H1 (cell line): ENCODE measurements at regions not wholly inside any gene's neighbourhood (a gene's known extent, or its start where the extent isn't known, plus 50 kb on each side); places are given as distances from the start of the nearest gene placed in this dataset.

Experiments
- CTCF ChIA-PET: fragments of 300-600 bp; sonication (Branson Sonifier 250); formaldehyde crosslinking; loops from one replicate; lab custom pipeline; 2021; ENCODE audit not compliant: partially characterized antibody; lab: Charles Lee
- POLR2A ChIA-PET: fragments of 300-600 bp; sonication (Branson Sonifier 250); formaldehyde crosslinking; loops from one replicate; lab custom pipeline; 2021; ENCODE audit warnings: inconsistent platforms; ENCODE audit not compliant: partially characterized antibody; lab: Charles Lee
- DNase-seq, 2 experiments: peaks; one replicate each; pipeline versions ENCODE4 v3.0.0 to v3.0.0-alpha.2; 2010 to 2022; ENCODE audit warnings: low spot score in 2 of 2, low read depth in 1 of 2, mixed read lengths in 1 of 2
- FAIRE-seq: peaks from 2 replicates; lab custom pipeline; 2011; peaks lifted over from hg19 to GRCh38; lab: Jason Lieb, UNC
- H2AFZ ChIP-seq: 2 replicates; pipeline ENCODE4 v1.8.1; 2012; ENCODE audit warnings: low read length, inconsistent platforms
- H2AK5ac ChIP-seq: 2 replicates; pipeline ENCODE4 v1.6.1; 2013; ENCODE audit warnings: low read depth, low read length
- H2BK120ac ChIP-seq: replicated peaks from 2 replicates; pipeline ENCODE3; 2013; ENCODE audit warnings: low read depth, low read length, inconsistent platforms
- H2BK12ac ChIP-seq: 2 replicates; pipeline ENCODE4 v1.6.1; 2013; ENCODE audit warnings: low read depth, low read length
- H2BK15ac ChIP-seq: 2 replicates; pipeline ENCODE4 v1.6.1; 2013; ENCODE audit warnings: low read length
- H2BK20ac ChIP-seq: 2 replicates; pipeline ENCODE4 v1.6.1; 2013; ENCODE audit warnings: low read length
- H2BK5ac ChIP-seq: 2 replicates; pipeline ENCODE4 v1.6.1; 2013; ENCODE audit warnings: low read depth, low read length
- H3K14ac ChIP-seq: 2 replicates; pipeline ENCODE4 v1.6.1; 2013; ENCODE audit warnings: inconsistent platforms; ENCODE audit not compliant: insufficient read length
- H3K18ac ChIP-seq: 2 replicates; pipeline ENCODE4 v1.6.1; 2013; ENCODE audit warnings: low read length; ENCODE audit errors: extremely low read depth
- H3K23ac ChIP-seq: 2 replicates; pipeline ENCODE4 v1.6.1; 2013; ENCODE audit warnings: inconsistent platforms; ENCODE audit not compliant: insufficient read length
- H3K23me2 ChIP-seq: 2 replicates; pipeline ENCODE4 v1.6.1; 2013; ENCODE audit warnings: low read depth, low read length
- H3K27ac ChIP-seq: 2 replicates; pipeline ENCODE4 v1.6.1; 2011; ENCODE audit warnings: low read depth, low read length, inconsistent platforms
- H3K27me3 ChIP-seq, 4 experiments: replicated peaks in 1 of 4; 1 replicate in 1 of 4; 2 replicates in 3 of 4; pipeline versions ENCODE4 v1.6.1 to v1.8.1; 2011 to 2013; ENCODE audit warnings: low read length in 3 of 4, mild to moderate bottlenecking in 3 of 4, inconsistent platforms in 2 of 4, mixed read lengths in 2 of 4, moderate library complexity in 1 of 4; ENCODE audit not compliant: control insufficient read depth in 3 of 4, insufficient read depth in 3 of 4; ENCODE audit errors: extremely low read depth in 1 of 4
- H3K36me3 ChIP-seq, 4 experiments: 2 replicates each; pipeline versions ENCODE4 v1.6.1 to v1.8.1; 2011 to 2013; ENCODE audit warnings: mild to moderate bottlenecking in 4 of 4, low read length in 3 of 4, moderate library complexity in 2 of 4, control low read depth in 1 of 4, inconsistent platforms in 1 of 4; ENCODE audit not compliant: insufficient read depth in 4 of 4, control insufficient read depth in 2 of 4
- H3K4ac ChIP-seq: replicated peaks from 2 replicates; pipeline ENCODE3; 2013; ENCODE audit warnings: low read length, low read depth, mixed read lengths, inconsistent platforms; ENCODE audit not compliant: insufficient read length
- H3K4me1 ChIP-seq, 4 experiments: replicated peaks in 1 of 4; 1 replicate in 1 of 4; 2 replicates in 3 of 4; pipeline versions ENCODE4 v1.6.1 to v1.8.1; 2011 to 2013; ENCODE audit warnings: low read length in 3 of 4, inconsistent platforms in 2 of 4, mixed read lengths in 1 of 4; ENCODE audit not compliant: insufficient read depth in 4 of 4, control insufficient read depth in 3 of 4
- H3K4me2 ChIP-seq, 2 experiments: 2 replicates each; pipeline versions ENCODE4 v1.6.1 to v1.8.1; 2011 to 2013; ENCODE audit warnings: low read depth in 2 of 2, low read length in 2 of 2, control low read depth in 1 of 2, inconsistent platforms in 1 of 2, mild to moderate bottlenecking in 1 of 2; ENCODE audit not compliant: insufficient read depth in 1 of 2
- H3K4me3 ChIP-seq, 4 experiments: fragments of 200-600, 300-600 bp in 1 of 4; sonication (generic), shearing (Covaris generic), sonication (Bioruptor Twin) in 1 of 4; 2 replicates each; pipeline versions ENCODE4 v1.5.1 to v1.8.1; 2011 to 2016; ENCODE audit warnings: low read length in 4 of 4, low read depth in 3 of 4, control low read depth in 2 of 4, inconsistent platforms in 2 of 4, mild to moderate bottlenecking in 2 of 4, mixed read lengths in 1 of 4, moderate library complexity in 1 of 4; ENCODE audit not compliant: insufficient read depth in 2 of 4; ENCODE audit errors: extremely low read depth in 1 of 4
- H3K56ac ChIP-seq: replicated peaks from 2 replicates; pipeline ENCODE3; 2013; ENCODE audit warnings: low read depth, mild to moderate bottlenecking, mixed read lengths, low read length, inconsistent platforms; ENCODE audit not compliant: insufficient read length
- H3K79me1 ChIP-seq: 2 replicates; pipeline ENCODE4 v1.6.1; 2013; ENCODE audit warnings: low read depth, low read length, control low read depth
- H3K79me2 ChIP-seq, 2 experiments: 2 replicates each; pipeline versions ENCODE4 v1.6.1 to v1.8.1; 2012 to 2013; ENCODE audit warnings: low read length in 2 of 2, mild to moderate bottlenecking in 2 of 2, inconsistent platforms in 1 of 2; ENCODE audit not compliant: insufficient read depth in 2 of 2, control insufficient read depth in 1 of 2
- H3K9ac ChIP-seq, 4 experiments: replicated peaks in 1 of 4; 1 replicate in 1 of 4; 2 replicates in 3 of 4; pipeline versions ENCODE4 v1.6.1 to v1.8.1; 2011 to 2013; ENCODE audit warnings: low read depth in 3 of 4, low read length in 3 of 4, control low read depth in 2 of 4, mild to moderate bottlenecking in 2 of 4, moderate library complexity in 2 of 4, inconsistent platforms in 1 of 4; ENCODE audit errors: extremely low read depth in 1 of 4
- H3K9me3 ChIP-seq, 2 experiments: 2 replicates each; pipeline versions ENCODE4 v1.6.1 to v1.8.1; 2012 to 2013; ENCODE audit warnings: mild to moderate bottlenecking in 2 of 2, moderate library complexity in 2 of 2, control low read depth in 1 of 2, inconsistent platforms in 1 of 2, low read depth in 1 of 2, low read length in 1 of 2, mixed read lengths in 1 of 2; ENCODE audit not compliant: insufficient read depth in 2 of 2
- H4K20me1 ChIP-seq, 2 experiments: replicated peaks in 1 of 2; 2 replicates each; pipeline versions ENCODE3 to v1.8.1; 2011 to 2013; ENCODE audit warnings: inconsistent platforms in 2 of 2, low read length in 2 of 2, mild to moderate bottlenecking in 1 of 2; ENCODE audit not compliant: insufficient read depth in 2 of 2, control insufficient read depth in 1 of 2
- H4K5ac ChIP-seq: 2 replicates; pipeline ENCODE4 v1.6.1; 2013; ENCODE audit warnings: low read length, low read depth, mixed read lengths, inconsistent platforms; ENCODE audit not compliant: insufficient read length
- H4K8ac ChIP-seq: 2 replicates; pipeline ENCODE4 v1.8.0; 2013; ENCODE audit warnings: mild to moderate bottlenecking, moderate library complexity, low read length, inconsistent platforms; ENCODE audit not compliant: insufficient read depth; ENCODE audit errors: extremely low read depth
- H4K91ac ChIP-seq: replicated peaks from 2 replicates; pipeline ENCODE3; 2013; ENCODE audit warnings: low read length, mixed read lengths, inconsistent platforms; ENCODE audit not compliant: insufficient read length
- BRCA1 ChIP-seq: IDR thresholded peaks from 2 replicates; pipeline ENCODE4 v1.6.1; 2012; ENCODE audit warnings: low read depth, low read length, improper control_type of control experiment
- CHD1 ChIP-seq: IDR thresholded peaks from 2 replicates; pipeline ENCODE4 v1.6.1; 2012; ENCODE audit warnings: low read depth, low read length, improper control_type of control experiment
- EZH2 ChIP-seq: fragments of 200-600 bp; sonication (generic); IDR thresholded peaks from 2 replicates; pipeline ENCODE4 v1.7.1; 2012; ENCODE audit warnings: low read depth, mild to moderate bottlenecking, moderate library complexity, low read length, inconsistent platforms; ENCODE audit not compliant: severe bottlenecking
- HDAC2 ChIP-seq, 2 experiments: fragments of 300-600 bp in 1 of 2; sonication (generic) in 1 of 2; IDR thresholded peaks; 2 replicates each; pipeline ENCODE4 v1.6.1; 2011 to 2012; ENCODE audit warnings: low read depth in 2 of 2, low read length in 2 of 2, mild to moderate bottlenecking in 2 of 2, moderate library complexity in 2 of 2, borderline replicate concordance in 1 of 2, inconsistent platforms in 1 of 2
- KDM1A ChIP-seq: fragments of 200-600, 300-600 bp; sonication (generic); IDR thresholded peaks from 2 replicates; pipeline ENCODE4 v1.7.1; 2016; ENCODE audit warnings: mild to moderate bottlenecking, low read length, borderline replicate concordance
- MAX ChIP-seq: IDR thresholded peaks from 2 replicates; pipeline ENCODE4 v1.6.1; 2012; ENCODE audit warnings: inconsistent platforms
- POLR2A ChIP-seq, 2 experiments: IDR thresholded peaks; 1 replicate in 1 of 2; 2 replicates in 1 of 2; pipeline ENCODE4 v1.6.1; 2011; ENCODE audit warnings: low read depth in 2 of 2, low read length in 2 of 2, mild to moderate bottlenecking in 2 of 2; ENCODE audit errors: control extremely low read depth in 1 of 2
- SAP30 ChIP-seq: fragments of 300-600 bp; sonication (generic); IDR thresholded peaks from 2 replicates; pipeline ENCODE4 v1.7.1; 2012; ENCODE audit warnings: low read length, moderate library complexity, mild to moderate bottlenecking, inconsistent platforms; ENCODE audit not compliant: insufficient read depth, insufficient replicate concordance
- SIN3A ChIP-seq, 2 experiments: IDR thresholded peaks in 1 of 2; conservative IDR thresholded peaks in 1 of 2; 2 replicates each; pipeline ENCODE4 v1.6.1; 2011 to 2012; ENCODE audit warnings: low read length in 2 of 2, improper control_type of control experiment in 1 of 2, low read depth in 1 of 2, mild to moderate bottlenecking in 1 of 2
- SP4 ChIP-seq: IDR thresholded peaks from 2 replicates; pipeline ENCODE4 v1.6.1; 2012; ENCODE audit warnings: low read length, inconsistent platforms
- TCF12 ChIP-seq: IDR thresholded peaks from 2 replicates; pipeline ENCODE4 v1.6.1; 2011; ENCODE audit warnings: low read depth, mild to moderate bottlenecking, low read length
- TEAD4 ChIP-seq: IDR thresholded peaks from 2 replicates; pipeline ENCODE4 v1.6.1; 2012; ENCODE audit warnings: low read depth, low read length, inconsistent platforms, mixed read lengths
- USF2 ChIP-seq: IDR thresholded peaks from 2 replicates; pipeline ENCODE4 v1.6.1; 2011; ENCODE audit warnings: low read length, improper control_type of control experiment
- YY1 ChIP-seq: IDR thresholded peaks from 2 replicates; pipeline ENCODE4 v1.6.1; 2011; ENCODE audit warnings: low read depth, mild to moderate bottlenecking, low read length
- WGBS, 2 experiments: shearing (Covaris generic) in 1 of 2; methylation state at CpG; one replicate each; pipeline versions ENCODE4 v1.1.6 to v1.1.7; 2013 to 2015; ENCODE audit warnings: low lambda C conversion rate in 2 of 2, mixed read lengths in 2 of 2, inconsistent platforms in 1 of 2, low coverage in 1 of 2, missing lambda C conversion rate in 1 of 2; ENCODE audit not compliant: insufficient replicate concordance in 2 of 2, insufficient coverage in 1 of 2, insufficient read length in 1 of 2; ENCODE audit errors: extremely low coverage in 1 of 2, missing lambda C conversion rate in 1 of 2; 5-methylcytosine and 5-hydroxymethylcytosine counted together

DNA sequence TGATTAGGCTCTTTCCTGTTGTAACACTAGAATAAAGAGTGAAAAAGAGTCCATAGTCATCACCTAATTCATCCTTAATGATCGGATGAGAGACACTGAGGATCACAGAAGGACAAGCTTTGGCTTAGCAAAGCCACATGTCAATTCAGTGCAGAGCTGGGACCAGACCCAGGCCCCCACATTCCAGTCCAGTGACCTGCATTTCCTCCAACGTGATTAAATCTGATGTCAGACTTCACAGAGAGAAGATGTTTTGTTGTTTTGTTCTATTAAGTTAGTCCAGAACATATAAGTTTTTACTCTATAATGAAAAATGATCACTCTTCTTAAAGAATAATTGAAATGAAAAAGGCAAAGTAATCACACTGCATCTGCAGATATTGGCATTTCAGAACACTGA, 377.9 kb upstream of the PAPPA start:
- WGBS, 2 experiments, result 87% methylated on average over 2 of the region's 2 CpGs; no CpG with 5 or more reads in 1 of the 2 experiments
- H2BK120ac ChIP-seq, result no peak overlapping the region
- no peak overlapping the region for H2BK5ac ChIP-seq
- H3K4me1 ChIP-seq, result no peaks in the 10 kb centered on the region
- no peak overlapping the region for H3K56ac ChIP-seq
- no peak overlapping the region for H4K91ac ChIP-seq
- H3K9me3 ChIP-seq, result no peaks in the 10 kb centered on the region
- H3K36me3 ChIP-seq, result no peaks in the 10 kb centered on the region
- H2BK12ac ChIP-seq, result no peak overlapping the region
- H3K4me3 ChIP-seq, result no peak overlapping the region
- no peak overlapping the region for H3K14ac ChIP-seq
- H3K23ac ChIP-seq, result no peak overlapping the region
- H2AK5ac ChIP-seq, result no peak overlapping the region
- FAIRE-seq (no peak), DNase-seq (no peak)
- H3K4me2 ChIP-seq, result no peak overlapping the region
- no peak overlapping the region for H4K8ac ChIP-seq
- H4K5ac ChIP-seq, result no peak overlapping the region
- no peak overlapping the region for H3K4ac ChIP-seq
- ChIA-PET CTCF (no interaction called here), POLR2A (no interaction called here)
- no peaks in the 10 kb centered on the region for H3K79me2 ChIP-seq
- H3K9ac ChIP-seq, result no peak overlapping the region
- H3K27me3 ChIP-seq, result no peaks in the 10 kb centered on the region
- no peaks in the 10 kb centered on the region for H3K23me2 ChIP-seq
- H3K79me1 ChIP-seq, result no peaks in the 10 kb centered on the region
- H3K27ac ChIP-seq, result no peak overlapping the region
- H2AFZ ChIP-seq, result no peak overlapping the region
- no peak overlapping the region for H2BK15ac ChIP-seq
- no peak overlapping the region for H2BK20ac ChIP-seq
- H4K20me1 ChIP-seq, result no peaks in the 10 kb centered on the region
- H3K18ac ChIP-seq, result no peak overlapping the region
- TF ChIP-seq USF2 (no peak), SIN3A (conservative IDR thresholded peaks at IDR 0.05 in 1 of 2, IDR thresholded peaks at IDR 0.05 in 1 of 2; ENCODE audit: low read depth in 1 of 2, low read length in 2 of 2) (no peak), YY1 (no peak), SAP30 (no peak), KDM1A (no peak), HDAC2 (IDR thresholded peaks at IDR 0.05; ENCODE audit: borderline replicate concordance in 1 of 2, low read depth in 2 of 2, low read length in 2 of 2) (no peak), POLR2A (IDR thresholded peaks at IDR 0.05; ENCODE audit: control extremely low read depth in 1 of 2, low read depth in 2 of 2, low read length in 2 of 2) (no peak), MAX (no peak), CHD1 (no peak), EZH2 (no peak), BRCA1 (no peak), SP4 (no peak), TEAD4 (no peak), TCF12 (no peak)
